Caco-2 (cell line): ENCODE measurements at regions not wholly inside any gene's neighbourhood (a gene's known extent, or its start where the extent isn't known, plus 50 kb on each side); places are given as distances from the start of the nearest gene placed in this dataset.
"Not testable (repeated sequence)": the region's sequence is repeated elsewhere in the genome, so short reads cannot be mapped to it uniquely, and the experiment has no call there.

Experiments
- BruUV-seq: library from RNA; stranded (reverse); fragments of 400-500 nt; replicated peaks from 2 replicates; lab custom pipeline; 2021; lab: Mats Ljungman, UMichigan
- CTCF ChIA-PET: fragments of 300-600 bp; sonication (Branson Sonifier 250); formaldehyde crosslinking; loops from one replicate; lab custom pipeline; 2022; ENCODE audit warnings: antibody characterized with exemption; lab: Charles Lee
- POLR2A ChIA-PET: fragments of 300-600 bp; sonication (Branson Sonifier 250); formaldehyde crosslinking; loops from one replicate; lab custom pipeline; 2022; ENCODE audit warnings: antibody characterized with exemption; lab: Charles Lee
- DNase-seq, 2 experiments: peaks; one replicate each; pipeline versions ENCODE4 v3.0.0 to v3.0.0-alpha.2; 2020 to 2022
- H3K27me3 ChIP-seq: replicated peaks from 2 replicates; pipeline ENCODE4 v1.6.0; 2011; ENCODE audit warnings: low read length; ENCODE audit not compliant: control insufficient read depth, insufficient read depth
- H3K36me3 ChIP-seq: 2 replicates; pipeline ENCODE4 v1.5.1; 2011; ENCODE audit warnings: low read length; ENCODE audit not compliant: control insufficient read depth, insufficient read depth
- H3K4me1 ChIP-seq: fragments of 250-450 bp; sonication (Bioruptor Pico); 2 replicates; pipeline ENCODE4 v1.5.1; 2020; ENCODE audit warnings: mild to moderate bottlenecking
- H3K4me3 ChIP-seq: 2 replicates; pipeline ENCODE4 v1.5.1; 2011; ENCODE audit warnings: low read depth, mild to moderate bottlenecking, control low read depth, low read length
- H3K9me3 ChIP-seq: fragments of 250-450 bp; sonication (Bioruptor Pico); 2 replicates; pipeline ENCODE4 v1.5.1; 2020; ENCODE audit warnings: mild to moderate bottlenecking, moderate library complexity
- H3K27ac Mint-ChIP-seq: one replicate; pipeline ENCODE4 v1.8.0; 2022; ENCODE audit warnings: mixed read lengths; ENCODE audit not compliant: unreplicated experiment
- H3K27me3 Mint-ChIP-seq: one replicate; pipeline ENCODE4 v1.8.0; 2022; ENCODE audit warnings: mixed read lengths; ENCODE audit not compliant: insufficient read depth, unreplicated experiment
- H3K36me3 Mint-ChIP-seq: one replicate; pipeline ENCODE4 v1.8.0; 2022; ENCODE audit warnings: mild to moderate bottlenecking, mixed read lengths; ENCODE audit not compliant: insufficient read depth, unreplicated experiment
- H3K4me1 Mint-ChIP-seq: one replicate; pipeline ENCODE4 v1.8.0; 2022; ENCODE audit warnings: low read depth, mixed read lengths; ENCODE audit not compliant: unreplicated experiment
- H3K4me3 Mint-ChIP-seq: one replicate; pipeline ENCODE4 v1.8.0; 2022; ENCODE audit warnings: mild to moderate bottlenecking, moderate library complexity, mixed read lengths; ENCODE audit not compliant: unreplicated experiment
- H3K9me3 Mint-ChIP-seq: one replicate; pipeline ENCODE4 v1.8.0; 2022; ENCODE audit warnings: mixed read lengths; ENCODE audit not compliant: unreplicated experiment
- CTCF ChIP-seq, 2 experiments: fragments of 200-600 bp in 1 of 2; IDR thresholded peaks; 1 replicate in 1 of 2; 2 replicates in 1 of 2; pipeline versions ENCODE4 v1.5.1 to v1.8.0; 2011 to 2022; ENCODE audit warnings: antibody characterized with exemption in 1 of 2, control low read depth in 1 of 2, inconsistent platforms in 1 of 2, low read depth in 1 of 2, low read length in 1 of 2, mild to moderate bottlenecking in 1 of 2, moderate library complexity in 1 of 2; ENCODE audit not compliant: insufficient read depth in 1 of 2, severe bottlenecking in 1 of 2, unreplicated experiment in 1 of 2
- intact Hi-C: fragments of 100-400 bp; cut with micrococcal nuclease; formaldehyde crosslinking; loops from one replicate; pipeline ENCODE4 v1.10.0; 2022; ENCODE audit not compliant: unreplicated experiment

- intact Hi-C loops = no loop called here
- no peaks in the 10 kb centered on the region for H3K4me1 ChIP-seq
- ChIA-PET POLR2A (no interaction called here), CTCF (no interaction called here)
- no peak overlapping the region for H3K4me3 ChIP-seq
- Mint-ChIP-seq H3K36me3 (no peaks in the 10 kb centered on the region), H3K4me1 (no peaks in the 10 kb centered on the region), H3K9me3 (peaks cover 10% of the 10 kb centered on the region), H3K27ac (no peak overlapping the region), H3K27me3 (no peaks in the 10 kb centered on the region), H3K4me3 (no peak overlapping the region)
- peaks cover 4% of the 10 kb centered on the region for H3K9me3 ChIP-seq
- no peak for DNase-seq
- BruUV-seq = no TSS peak
- H3K36me3 ChIP-seq = no peaks in the 10 kb centered on the region
- no peak for TF ChIP-seq CTCF (IDR thresholded peaks at IDR 0.05; ENCODE audit: insufficient read depth in 1 of 2, low read depth in 1 of 2, low read length in 1 of 2, severe bottlenecking in 1 of 2, unreplicated experiment in 1 of 2)
- H3K27me3 ChIP-seq = no peaks in the 10 kb centered on the region
Measured at GRCh38 chr15:24078310-24079029, 391.4 kb upstream of the NDN start.

- H3K4me3 Mint-ChIP-seq, H3K9me3 ChIP-seq, POLR2A ChIA-PET, intact Hi-C loops, H3K27me3 Mint-ChIP-seq, BruUV-seq, DNase-seq, H3K4me1 Mint-ChIP-seq, H3K4me3 ChIP-seq, H3K27me3 ChIP-seq, H3K36me3 ChIP-seq, H3K36me3 Mint-ChIP-seq, H3K4me1 ChIP-seq, H3K27ac Mint-ChIP-seq, CTCF ChIA-PET: not testable (repeated sequence)
- H3K9me3 Mint-ChIP-seq = peaks cover 20% of the 10 kb centered on the region
Measured at GRCh38 chr15:24088941-24089340, 401.8 kb upstream of the NDN start.

GRCh38 chr15:24101503-24101902 lies 414.4 kb upstream of the NDN start:
- H3K27me3 ChIP-seq, H3K4me3 Mint-ChIP-seq, H3K4me3 ChIP-seq, intact Hi-C loops, H3K4me1 Mint-ChIP-seq, H3K4me1 ChIP-seq, POLR2A ChIA-PET, DNase-seq, H3K36me3 ChIP-seq, H3K27me3 Mint-ChIP-seq, H3K27ac Mint-ChIP-seq, H3K9me3 ChIP-seq, BruUV-seq, H3K36me3 Mint-ChIP-seq, H3K9me3 Mint-ChIP-seq, CTCF ChIA-PET: not testable (repeated sequence)

- CTCF ChIA-PET, H3K36me3 ChIP-seq, H3K9me3 Mint-ChIP-seq, intact Hi-C loops, DNase-seq, H3K4me1 Mint-ChIP-seq, H3K4me3 Mint-ChIP-seq, H3K4me3 ChIP-seq, H3K4me1 ChIP-seq, H3K36me3 Mint-ChIP-seq, BruUV-seq, H3K27me3 ChIP-seq, POLR2A ChIA-PET, H3K27me3 Mint-ChIP-seq, H3K9me3 ChIP-seq, H3K27ac Mint-ChIP-seq: not testable (repeated sequence)
Measured at GRCh38 chr15:24107524-24107923, 420.4 kb upstream of the NDN start.

- H3K27me3 Mint-ChIP-seq, H3K27ac Mint-ChIP-seq, H3K4me3 ChIP-seq, CTCF ChIA-PET, BruUV-seq, H3K36me3 Mint-ChIP-seq, intact Hi-C loops, POLR2A ChIA-PET, H3K36me3 ChIP-seq, DNase-seq, H3K9me3 Mint-ChIP-seq, H3K4me1 Mint-ChIP-seq, H3K9me3 ChIP-seq, H3K4me1 ChIP-seq, H3K4me3 Mint-ChIP-seq, H3K27me3 ChIP-seq: not testable (repeated sequence)
Measured at GRCh38 chr15:24107948-24108347, 420.8 kb upstream of the NDN start.

- H3K4me3 ChIP-seq, H3K9me3 ChIP-seq, H3K36me3 ChIP-seq, H3K4me1 Mint-ChIP-seq, H3K27ac Mint-ChIP-seq, H3K4me1 ChIP-seq, H3K27me3 Mint-ChIP-seq, H3K36me3 Mint-ChIP-seq, POLR2A ChIA-PET, H3K27me3 ChIP-seq, CTCF ChIA-PET, intact Hi-C loops, DNase-seq, H3K4me3 Mint-ChIP-seq, BruUV-seq, H3K9me3 Mint-ChIP-seq: not testable (repeated sequence)
Measured at GRCh38 chr15:24108349-24108748, 421.2 kb upstream of the NDN start.
